Peyer's patch (tissue), 4 donors: ENCODE measurements at regions not wholly inside any gene's neighbourhood (a gene's known extent, or its start where the extent isn't known, plus 50 kb on each side); places are given as distances from the start of the nearest gene placed in this dataset.

ENCODE experiments used
- DNase-seq, 3 donors: peaks; one replicate each; pipeline ENCODE4 v3.0.0-alpha.2; 2017 to 2019
- H3K27ac ChIP-seq, 4 donors: fragments of 200-600 bp; sonication (generic); one replicate each; pipeline ENCODE4 v1.5.1; 2016 to 2019
- H3K27me3 ChIP-seq, 2 donors: fragments of 200-600 bp; sonication (generic); one replicate each; pipeline ENCODE4 v1.5.1; 2019
- H3K36me3 ChIP-seq, 3 donors: fragments of 200-600 bp; sonication (generic); one replicate each; pipeline ENCODE4 v1.5.1; 2016 to 2019
- H3K4me1 ChIP-seq, 4 donors: fragments of 200-600 bp; sonication (generic); one replicate each; pipeline ENCODE4 v1.5.1; 2016 to 2019
- H3K4me3 ChIP-seq, 4 donors: fragments of 200-600 bp; sonication (generic); 1 replicate in 3 of 4; 2 replicates in 1 of 4; pipeline ENCODE4 v1.5.1; 2016 to 2019; ENCODE audit warnings: mild to moderate bottlenecking in 1 of 4
- H3K9me3 ChIP-seq, 4 donors: fragments of 200-600 bp; sonication (generic); one replicate each; pipeline ENCODE4 v1.5.1; 2016 to 2019; ENCODE audit warnings: mild to moderate bottlenecking in 1 of 4
- CTCF ChIP-seq, 6 experiments: fragments of 450-650 bp in 4 of 6; fragments of 200-600 bp in 2 of 6; sonication (generic) in 1 of 6; IDR thresholded peaks; one replicate each; pipeline ENCODE4 v1.5.1; 2017 to 2019; ENCODE audit warnings: antibody characterized with exemption in 6 of 6, mild to moderate bottlenecking in 3 of 6, moderate library complexity in 1 of 6
- POLR2A ChIP-seq, 2 donors: fragments of 450-650 bp; IDR thresholded peaks; one replicate each; pipeline ENCODE4 v1.5.1; 2017; ENCODE audit warnings: antibody characterized with exemption in 2 of 2, mild to moderate bottlenecking in 2 of 2, moderate library complexity in 2 of 2
- small RNA-seq, 2 donors: library from RNA; depleted of rRNA; stranded (forward); fragments of <200 nt; gene quantifications; one replicate each; pipeline ENCODE3, GENCODE V24; 2016

- Histone ChIP-seq H3K27ac (no peak overlapping the region), H3K4me3 (no peak overlapping the region), H3K9me3 (no peaks in the 10 kb centered on the region), H3K4me1 (no peaks in the 10 kb centered on the region), H3K36me3 (no peaks in the 10 kb centered on the region), H3K27me3 (no peaks in the 10 kb centered on the region)
- no peak for TF ChIP-seq POLR2A (IDR thresholded peaks at IDR 0.05)
- TF ChIP-seq CTCF (IDR thresholded peaks at IDR 0.05): no peak
- no peak for DNase-seq
These were observed 85.4 kb downstream of the TLR5 start for GRCh38 chr1:223057569-223058093.

Small RNAs in the stretch of these regions (small RNA-seq; reads per million reads assigned to genes)
- 0 reads per million in 2 donors for gene NDUFB1P2
